Stimulated activated CD4-positive, alpha-beta T cell treated with anti-CD3 and anti-CD28 coated beads, Interleukin-15, amount 100 ng/mL, for 48 hours (primary cell): ENCODE measurements at regions not wholly inside any gene's neighbourhood (a gene's known extent, or its start where the extent isn't known, plus 50 kb on each side); places are given as distances from the start of the nearest gene placed in this dataset.
"Not testable (repeated sequence)": the region's sequence is repeated elsewhere in the genome, so short reads cannot be mapped to it uniquely, and the experiment has no call there.

Experiments
- DNase-seq, 2 donors: peaks; one replicate each; pipeline ENCODE4 v3.0.0-alpha.2; 2020; ENCODE audit warnings: low read depth in 2 of 2

GRCh38 chr10:109104806-109105205 is 818.5 kb downstream of the XPNPEP1 start:
- DNase-seq = no peak

GRCh38 chr10:109103278-109103677 is 820.0 kb downstream of the XPNPEP1 start:
- DNase-seq = no peak

DNA sequence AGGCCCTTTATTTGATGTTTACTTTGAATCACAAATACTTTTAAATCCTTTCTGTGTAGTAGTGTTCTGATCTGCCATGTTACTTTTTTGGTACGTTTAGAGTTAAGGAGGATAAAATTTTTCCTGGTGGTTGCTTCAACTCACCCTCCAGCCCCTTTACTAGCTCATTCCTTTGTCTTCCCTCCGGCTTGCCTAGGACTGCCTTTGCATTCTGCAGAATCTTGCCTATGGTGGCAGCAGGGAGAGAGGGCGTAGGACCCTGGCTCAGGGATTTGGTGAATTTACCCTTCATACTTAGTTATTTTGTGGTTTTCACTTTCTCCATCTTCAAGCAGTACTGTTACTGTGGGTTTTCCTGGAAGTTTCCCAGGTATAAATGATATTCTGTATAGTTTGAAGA is 833.5 kb downstream of the XPNPEP1 start:
- no peak for DNase-seq

- no peak for DNase-seq
These were observed 851.8 kb downstream of the XPNPEP1 start for GRCh38 chr10:109071539-109071938.

DNA sequence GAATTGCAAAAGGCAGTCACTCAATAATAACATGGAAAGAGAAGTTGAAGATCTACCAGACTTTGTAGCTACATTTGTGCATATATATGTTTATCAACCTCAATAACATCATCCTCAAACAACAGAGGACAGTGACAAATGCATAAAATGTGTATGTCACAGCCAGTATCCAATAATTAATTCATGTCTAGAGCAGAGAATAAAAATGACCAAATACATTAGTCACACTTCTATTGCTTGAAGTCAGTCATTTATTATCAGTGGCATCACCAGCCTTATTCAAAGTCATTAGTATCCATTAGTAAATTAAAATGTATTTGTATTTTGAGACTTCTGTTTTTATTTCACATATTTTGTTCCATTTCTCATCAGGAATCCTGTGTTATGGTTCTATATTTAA is 852.8 kb downstream of the XPNPEP1 start:
- DNase-seq = no peak

GRCh38 chr10:109067031-109067430 is 856.3 kb downstream of the XPNPEP1 start:
- DNase-seq = no peak

- DNase-seq = no peak
These were observed 857.5 kb downstream of the XPNPEP1 start for GRCh38 chr10:109065821-109066220.

DNA sequence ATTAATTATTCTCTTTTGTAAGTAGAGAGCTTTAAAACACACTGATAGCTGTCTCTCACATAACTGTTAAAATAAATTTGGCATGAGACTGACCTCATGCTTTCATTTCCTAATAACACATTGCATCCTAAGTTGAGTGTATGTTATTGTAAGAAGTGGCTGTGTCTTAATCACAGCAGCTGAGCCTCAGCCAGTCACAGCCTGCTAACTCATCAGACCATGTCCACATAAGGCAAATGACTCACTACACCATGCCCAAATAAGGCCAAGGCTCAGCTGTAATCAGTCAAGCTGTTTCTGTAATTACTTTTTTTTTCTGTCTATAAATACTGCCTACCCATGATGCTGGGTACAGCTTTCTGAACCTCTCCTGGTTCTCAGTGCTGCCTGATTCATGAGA is 860.9 kb downstream of the XPNPEP1 start:
- DNase-seq = no peak

GRCh38 chr10:109055243-109055642 is 868.1 kb downstream of the XPNPEP1 start:
- DNase-seq = no peak

DNA sequence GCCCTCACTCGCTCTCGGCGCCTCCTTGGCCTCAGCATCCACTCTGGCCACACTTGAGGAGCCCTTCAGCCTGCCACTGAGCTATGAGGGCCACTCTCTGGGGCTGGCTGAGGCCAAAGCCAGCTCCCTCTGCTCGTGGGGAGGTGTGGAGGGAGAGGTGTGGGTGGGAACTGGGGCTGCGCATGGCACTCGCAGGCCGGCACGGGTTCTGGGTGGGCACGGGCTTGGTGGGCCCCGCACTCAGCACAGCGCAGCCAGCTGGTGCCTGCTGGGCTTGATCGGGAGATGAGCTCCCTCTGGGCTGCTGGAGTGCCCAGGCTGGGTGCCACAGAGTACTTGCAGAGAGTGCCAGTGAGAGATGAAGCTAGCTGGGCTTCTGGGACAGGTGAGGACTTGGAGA is 875.5 kb downstream of the XPNPEP1 start:
- DNase-seq = no peak

- DNase-seq = not testable (repeated sequence)
These were observed 876.9 kb downstream of the XPNPEP1 start for GRCh38 chr10:109046427-109046826.

- DNase-seq = no peak
These were observed 882.7 kb downstream of the XPNPEP1 start for GRCh38 chr10:109040622-109041021.

- no peak for DNase-seq
These were observed 885.3 kb downstream of the XPNPEP1 start for GRCh38 chr10:109037978-109038377.

DNA sequence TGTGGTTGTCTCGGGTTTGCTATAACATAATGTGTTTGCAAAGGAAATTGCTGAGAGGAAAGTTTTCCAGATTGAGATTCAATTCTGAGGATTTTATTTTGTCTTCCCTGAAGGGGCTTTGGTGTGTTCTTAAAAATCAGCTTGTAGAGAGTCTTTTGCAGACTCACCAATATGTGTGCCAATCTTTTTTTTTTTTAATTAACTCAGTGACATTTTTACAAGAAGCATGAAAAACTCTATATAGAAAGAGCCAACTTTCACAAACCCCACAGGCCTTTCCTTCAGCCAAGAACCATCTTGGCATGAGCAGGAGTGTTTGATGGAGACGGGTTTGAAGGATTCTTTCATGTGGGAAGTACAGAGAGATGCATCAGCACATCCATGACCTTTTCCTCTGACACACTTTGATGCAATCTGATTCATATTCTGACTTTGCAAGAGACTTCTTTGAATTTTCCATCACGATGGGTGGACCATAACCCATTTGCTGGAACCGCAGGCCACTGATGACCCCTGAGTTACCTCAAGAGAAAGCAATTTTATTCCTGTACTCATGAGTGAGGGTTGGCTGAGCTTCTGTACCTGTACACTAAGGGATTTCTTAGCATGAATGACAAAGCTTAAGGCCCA is 892.6 kb downstream of the XPNPEP1 start:
- no peak for DNase-seq

GRCh38 chr10:109029870-109030269 is 893.4 kb downstream of the XPNPEP1 start:
- no peak for DNase-seq

DNA sequence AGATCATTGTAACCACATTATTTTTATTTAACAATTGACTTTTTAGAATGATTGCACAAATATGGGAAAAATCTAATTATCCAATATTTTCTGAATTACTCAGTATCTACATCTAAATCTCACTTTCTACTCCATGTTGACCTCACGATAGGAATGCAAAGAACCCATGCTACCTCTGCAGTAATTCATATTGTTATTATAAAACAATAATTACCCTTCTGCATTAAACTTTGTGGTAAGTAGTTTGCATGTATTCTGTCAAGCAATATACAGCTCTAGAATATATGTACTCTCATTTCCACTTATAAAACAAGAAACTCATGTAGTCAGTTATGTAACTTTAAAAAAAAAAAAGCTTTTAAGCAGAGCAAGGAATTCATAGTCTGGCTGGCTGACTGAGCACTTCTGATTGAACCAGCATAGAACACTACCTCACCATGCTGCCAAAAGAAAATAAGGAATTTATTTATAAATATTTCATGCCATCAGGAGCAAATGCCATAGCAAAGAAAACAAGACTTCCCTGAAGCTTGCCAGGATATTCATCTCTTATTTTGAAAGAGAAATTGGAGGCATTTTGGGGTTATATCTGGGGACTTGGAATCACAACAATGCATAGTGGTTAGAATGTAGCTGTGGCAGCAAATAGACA is 895.7 kb downstream of the XPNPEP1 start:
- DNase-seq = no peak

- no peak for DNase-seq
These were observed 898.1 kb downstream of the XPNPEP1 start for GRCh38 chr10:109025172-109025571.

DNA sequence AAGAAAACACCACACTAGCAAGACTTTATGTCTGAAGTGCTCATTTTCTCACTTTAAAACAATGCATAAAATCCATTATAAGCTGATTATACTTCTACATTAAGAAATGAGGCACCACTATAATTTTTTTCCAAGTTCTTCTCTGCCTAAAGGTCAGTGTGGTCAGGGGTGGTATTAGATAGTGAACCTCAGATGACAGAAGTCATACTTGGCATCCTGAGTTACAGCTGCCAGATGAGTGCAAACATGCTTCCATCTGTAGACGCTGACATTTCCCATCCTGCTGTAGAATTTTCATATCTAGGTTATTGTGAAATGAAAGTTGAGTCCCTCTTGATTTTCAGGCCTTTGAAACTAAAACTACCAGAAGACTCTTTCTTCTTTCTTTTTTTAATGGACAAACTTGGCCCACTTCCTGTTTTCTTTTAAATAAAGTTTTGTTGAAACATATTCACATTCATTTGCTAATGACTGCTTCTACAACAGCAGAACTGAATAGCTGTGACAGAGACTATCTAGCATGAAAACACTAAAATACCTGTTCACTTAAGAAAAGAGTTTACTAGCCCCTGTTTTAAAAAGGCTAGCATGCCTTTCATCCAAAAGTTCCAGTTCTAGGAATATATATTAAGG is 900.8 kb downstream of the XPNPEP1 start:
- DNase-seq = no peak

- no peak for DNase-seq
These were observed 904.3 kb downstream of the XPNPEP1 start for GRCh38 chr10:109019001-109019424.

GRCh38 chr10:109007514-109007913 is 915.8 kb downstream of the XPNPEP1 start:
- DNase-seq = no peak

DNA sequence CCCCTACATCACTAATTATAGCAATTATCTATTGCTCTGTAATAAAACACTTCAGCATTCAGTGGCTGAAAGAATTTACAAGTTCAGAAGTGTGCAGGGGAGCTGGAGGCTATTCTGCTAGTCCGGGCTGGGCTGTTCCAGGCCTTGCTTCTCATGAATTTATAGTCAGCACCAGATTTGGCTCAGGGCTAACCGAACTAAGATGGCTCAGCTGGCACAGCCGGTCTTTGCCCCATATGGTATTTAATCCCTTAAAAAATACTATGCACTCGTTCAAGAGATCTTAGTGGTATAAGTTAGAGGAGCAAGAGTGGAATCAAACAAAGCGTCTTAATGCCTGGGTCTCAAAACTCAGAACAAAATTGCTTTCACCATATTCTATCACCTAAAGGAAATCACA is 932.9 kb downstream of the XPNPEP1 start:
- no peak for DNase-seq

GRCh38 chr10:108989976-108990375 is 933.3 kb downstream of the XPNPEP1 start:
- no peak for DNase-seq

GRCh38 chr10:108982159-108982558 is 941.2 kb downstream of the XPNPEP1 start:
- DNase-seq = no peak
